Stomach (tissue), 4 donors: ENCODE measurements at regions not wholly inside any gene's neighbourhood (a gene's known extent, or its start where the extent isn't known, plus 50 kb on each side); places are given as distances from the start of the nearest gene placed in this dataset.

Experiments used
- CTCF ChIP-seq, 7 experiments: fragments of 450-650 bp in 4 of 7; fragments of 200-600 bp in 3 of 7; sonication (generic) in 3 of 7; IDR thresholded peaks; one replicate each; pipeline ENCODE4 v1.5.1; 2016 to 2019; ENCODE audit warnings: antibody characterized with exemption in 7 of 7, control low read depth in 2 of 7, mild to moderate bottlenecking in 1 of 7
- EP300 ChIP-seq: sonication (generic); formaldehyde crosslinking; IDR thresholded peaks from one replicate; pipeline ENCODE4 v1.6.1; 2017; ENCODE audit warnings: antibody characterized with exemption

DNA sequence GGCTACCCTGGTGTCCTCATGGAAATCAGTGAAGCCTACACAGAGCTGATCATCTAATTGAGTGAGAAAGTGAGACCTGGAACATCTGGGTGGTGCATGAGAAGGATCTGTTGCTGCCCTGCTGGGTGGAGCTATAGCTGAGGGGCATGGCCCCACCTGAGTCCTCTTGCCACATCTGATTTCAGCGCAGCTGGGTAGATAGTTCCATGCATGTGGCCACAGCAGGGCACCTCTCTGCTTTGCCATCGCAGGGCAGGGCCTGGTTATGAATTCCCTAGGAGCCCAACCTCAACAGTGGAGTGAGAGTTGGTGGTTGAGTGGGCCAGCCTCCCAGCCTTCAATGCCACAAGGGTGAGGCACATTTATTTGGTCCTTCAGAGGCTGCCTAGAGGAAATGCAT is 407.8 kb downstream of the BCL11B start:
- TF ChIP-seq CTCF (IDR thresholded peaks at IDR 0.05) (no peak), EP300 (no peak)
